Activated T-cell treated with anti-CD3 and anti-CD28 coated beads, Interleukin-2, amount 50 U/mL, for 72 hours (primary cell): ENCODE measurements at regions not wholly inside any gene's neighbourhood (a gene's known extent, or its start where the extent isn't known, plus 50 kb on each side); places are given as distances from the start of the nearest gene placed in this dataset.

Experiments used
- ATAC-seq, 2 donors: fragments of 150-1000 bp; cut with Tn5 transposase; replicated peaks in 1 of 2; 2 replicates each; pipeline ENCODE4 v1.10.0; 2021; ENCODE audit warnings: moderate library complexity in 2 of 2, mild to moderate bottlenecking in 1 of 2
- DNase-seq, 2 donors: peaks; one replicate each; pipeline ENCODE4 v3.0.0; 2021 to 2022; ENCODE audit warnings: mixed read lengths in 1 of 2
- H3K27ac Mint-ChIP-seq: one replicate; pipeline ENCODE4 v1.8.0; 2022; ENCODE audit warnings: mild to moderate bottlenecking, moderate library complexity, mixed read lengths
- H3K27me3 Mint-ChIP-seq: one replicate; pipeline ENCODE4 v1.8.0; 2022; ENCODE audit warnings: low read depth, mixed read lengths
- H3K36me3 Mint-ChIP-seq, 2 donors: one replicate each; pipeline ENCODE4 v1.8.0; 2022; ENCODE audit warnings: mixed read lengths in 2 of 2, mild to moderate bottlenecking in 1 of 2; ENCODE audit not compliant: insufficient read depth in 2 of 2
- H3K4me1 Mint-ChIP-seq: one replicate; pipeline ENCODE4 v1.8.0; 2022; ENCODE audit warnings: low read depth, mixed read lengths
- H3K4me3 Mint-ChIP-seq, 2 donors: one replicate each; pipeline ENCODE4 v1.8.0; 2022; ENCODE audit warnings: mild to moderate bottlenecking in 2 of 2, mixed read lengths in 2 of 2, moderate library complexity in 2 of 2
- H3K9me3 Mint-ChIP-seq, 2 donors: one replicate each; pipeline ENCODE4 v1.8.0; 2022; ENCODE audit warnings: mixed read lengths in 2 of 2

DNA sequence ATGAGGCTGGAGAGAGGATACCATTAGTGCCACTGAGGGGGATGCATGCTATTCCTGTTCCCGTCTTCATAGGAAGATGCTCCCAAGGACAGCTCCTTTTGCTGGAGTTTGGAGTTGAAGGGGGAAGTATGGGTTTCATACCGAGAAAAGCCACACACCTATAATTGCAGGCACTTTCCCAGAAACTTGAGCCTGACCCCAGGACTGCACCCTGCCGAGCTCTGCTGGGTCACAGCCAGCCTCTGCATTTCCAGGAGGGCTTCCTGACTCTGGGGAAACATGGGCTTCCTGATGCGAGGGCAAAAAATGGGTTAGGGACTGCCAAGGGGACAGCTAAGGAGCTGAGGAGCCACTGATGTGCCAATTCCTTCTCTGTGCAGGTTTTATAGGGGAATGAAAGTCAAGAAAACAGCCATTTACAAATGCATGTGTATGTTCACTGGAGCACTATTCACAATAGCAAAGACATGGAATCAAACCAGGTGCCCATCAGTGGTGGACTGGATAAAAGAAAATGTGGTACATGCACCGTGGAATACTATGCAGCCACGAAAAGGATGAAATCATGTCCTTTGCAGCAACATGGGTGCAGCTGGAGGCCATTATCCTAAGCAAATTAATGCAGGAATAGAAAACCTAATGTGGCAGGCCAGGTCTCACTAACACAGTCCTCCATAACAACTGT lies 104.5 kb downstream of the ACAA2 start:
- H3K27me3 Mint-ChIP-seq, result peaks cover 17% of the 10 kb centered on the region
- no peaks in the 10 kb centered on the region for H3K36me3 Mint-ChIP-seq
- DNase-seq (no peak), ATAC-seq (no peak)
- no peak overlapping the region for H3K27ac Mint-ChIP-seq
- peaks cover 0 to 3% of the 10 kb centered on the region in 2 donors for H3K9me3 Mint-ChIP-seq
- H3K4me1 Mint-ChIP-seq, result no peaks in the 10 kb centered on the region
- H3K4me3 Mint-ChIP-seq, result no peak overlapping the region

- H3K9me3 Mint-ChIP-seq, result no peaks in the 10 kb centered on the region
- H3K4me3 Mint-ChIP-seq, result no peak overlapping the region
- no peaks in the 10 kb centered on the region for H3K36me3 Mint-ChIP-seq
- ATAC-seq (no peak), DNase-seq (no peak)
- peaks cover 6% of the 10 kb centered on the region for H3K27me3 Mint-ChIP-seq
- H3K27ac Mint-ChIP-seq, result no peak overlapping the region
- no peaks in the 10 kb centered on the region for H3K4me1 Mint-ChIP-seq
These were observed 105.7 kb downstream of the ACAA2 start for GRCh38 chr18:49707599-49707998.

DNA sequence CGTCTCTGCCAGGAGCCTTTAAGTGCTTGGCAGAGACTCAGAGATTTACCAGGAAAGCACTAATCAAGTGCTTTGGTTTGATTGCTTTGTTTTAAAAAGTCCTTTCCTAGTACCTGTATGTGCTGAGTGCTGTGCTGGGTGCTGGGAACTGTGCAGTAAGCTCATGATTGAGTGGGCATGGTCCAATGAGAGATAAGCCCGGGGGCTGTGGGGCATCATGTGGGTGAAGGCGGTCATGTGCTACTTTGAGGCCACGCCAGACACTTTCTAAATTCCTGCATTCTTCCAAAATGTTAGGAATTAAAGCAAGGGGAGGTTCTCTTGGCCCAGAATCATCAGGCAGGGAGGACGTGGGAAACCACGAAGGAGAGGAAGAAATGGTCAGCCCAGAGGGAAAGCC lies 109.0 kb downstream of the ACAA2 start:
- no peak for DNase-seq
- ATAC-seq, result no peak
- Mint-ChIP-seq H3K27me3 (peaks cover 6% of the 10 kb centered on the region), H3K4me1 (no peaks in the 10 kb centered on the region), H3K27ac (no peak overlapping the region), H3K4me3 (no peak overlapping the region), H3K9me3 (no peaks in the 10 kb centered on the region), H3K36me3 (no peaks in the 10 kb centered on the region)

DNA sequence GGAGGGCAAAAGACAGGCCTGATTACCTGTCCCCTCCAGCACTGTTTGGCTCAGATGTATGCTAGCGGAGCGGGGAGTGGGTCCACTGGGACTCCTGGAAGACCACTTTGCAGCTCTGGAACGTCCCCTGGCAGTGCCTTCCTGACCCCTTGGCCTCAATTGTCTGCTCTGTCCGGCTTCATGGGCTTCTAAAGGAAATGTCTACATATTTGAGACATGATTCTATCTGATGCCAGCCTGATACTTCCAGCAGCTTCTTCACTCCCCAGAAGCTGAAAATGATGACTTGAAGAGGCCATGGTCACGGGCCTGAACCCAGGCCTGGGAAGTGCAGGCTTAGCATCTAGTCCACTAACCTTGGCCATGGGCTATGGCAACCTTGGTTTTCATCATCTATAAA lies 112.1 kb downstream of the ACAA2 start:
- Mint-ChIP-seq H3K4me3 (no peak overlapping the region), H3K27me3 (peaks cover 6% of the 10 kb centered on the region), H3K9me3 (no peaks in the 10 kb centered on the region), H3K4me1 (no peaks in the 10 kb centered on the region), H3K27ac (no peak overlapping the region), H3K36me3 (no peaks in the 10 kb centered on the region)
- no peak for DNase-seq
- no peak for ATAC-seq

DNA sequence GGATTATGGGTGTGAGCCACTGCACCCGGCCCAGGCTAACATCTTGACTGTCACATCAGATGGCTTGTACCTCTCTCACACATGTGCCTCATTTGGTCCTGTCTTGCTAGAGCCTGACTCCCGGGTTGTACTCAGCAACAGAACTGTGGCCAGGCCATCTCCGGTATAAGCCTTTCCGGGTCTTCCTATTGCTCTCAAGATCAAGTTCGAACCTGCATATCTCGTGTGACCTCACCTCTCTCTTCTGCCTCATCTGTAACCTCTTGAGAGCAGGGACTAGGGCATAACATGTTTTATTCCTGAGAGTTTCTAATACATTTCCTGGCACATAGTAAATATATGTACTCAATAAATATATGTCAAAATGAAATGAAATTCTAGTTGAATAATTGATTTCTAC lies 114.0 kb downstream of the ACAA2 start:
- H3K4me3 Mint-ChIP-seq, result no peak overlapping the region
- no peaks in the 10 kb centered on the region for H3K4me1 Mint-ChIP-seq
- no peaks in the 10 kb centered on the region for H3K9me3 Mint-ChIP-seq
- H3K27me3 Mint-ChIP-seq, result no peaks in the 10 kb centered on the region
- no peaks in the 10 kb centered on the region for H3K36me3 Mint-ChIP-seq
- H3K27ac Mint-ChIP-seq, result no peak overlapping the region
- ATAC-seq (no peak), DNase-seq (no peak)

- ATAC-seq (no peak), DNase-seq (no peak)
- no peaks in the 10 kb centered on the region for H3K4me1 Mint-ChIP-seq
- no peaks in the 10 kb centered on the region for H3K36me3 Mint-ChIP-seq
- H3K27me3 Mint-ChIP-seq, result no peaks in the 10 kb centered on the region
- H3K9me3 Mint-ChIP-seq, result no peaks in the 10 kb centered on the region
- no peak overlapping the region for H3K4me3 Mint-ChIP-seq
- H3K27ac Mint-ChIP-seq, result no peak overlapping the region
These were observed 114.8 kb downstream of the ACAA2 start for GRCh38 chr18:49698525-49699025.

GRCh38 chr18:49697757-49698524 lies 115.4 kb downstream of the ACAA2 start:
- ATAC-seq (no peak), DNase-seq (no peak)
- no peaks in the 10 kb centered on the region for H3K4me1 Mint-ChIP-seq
- H3K36me3 Mint-ChIP-seq, result no peaks in the 10 kb centered on the region
- no peaks in the 10 kb centered on the region for H3K9me3 Mint-ChIP-seq
- H3K27ac Mint-ChIP-seq, result no peak overlapping the region
- H3K27me3 Mint-ChIP-seq, result no peaks in the 10 kb centered on the region
- no peak overlapping the region for H3K4me3 Mint-ChIP-seq

GRCh38 chr18:49697049-49697448 lies 116.3 kb downstream of the ACAA2 start:
- no peak overlapping the region for H3K27ac Mint-ChIP-seq
- ATAC-seq, result no peak
- H3K4me3 Mint-ChIP-seq, result no peak overlapping the region
- no peaks in the 10 kb centered on the region for H3K4me1 Mint-ChIP-seq
- no peaks in the 10 kb centered on the region for H3K9me3 Mint-ChIP-seq
- no peaks in the 10 kb centered on the region for H3K27me3 Mint-ChIP-seq
- H3K36me3 Mint-ChIP-seq, result no peaks in the 10 kb centered on the region
- no peak for DNase-seq

DNA sequence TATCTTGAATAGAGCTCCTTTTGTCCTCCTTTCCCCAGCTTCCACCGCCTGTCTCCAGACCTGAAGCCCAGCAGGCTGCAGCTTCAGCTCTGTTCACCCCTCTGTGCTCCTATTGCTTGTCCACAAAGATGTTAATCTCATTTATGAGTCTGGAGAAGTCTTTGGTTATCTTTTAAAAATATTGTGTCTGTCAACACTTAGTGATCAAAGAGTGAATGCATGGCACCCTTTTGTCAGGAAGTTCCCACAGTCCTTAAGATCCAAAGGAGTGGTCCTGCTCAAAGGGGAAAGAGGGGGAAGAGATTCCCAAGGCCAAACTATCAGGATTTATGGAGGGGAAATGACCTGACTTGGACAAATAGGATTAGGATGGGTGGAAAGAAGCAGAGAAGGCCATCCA lies 118.9 kb downstream of the ACAA2 start:
- Mint-ChIP-seq H3K27ac (no peak overlapping the region), H3K4me1 (peaks cover 11% of the 10 kb centered on the region), H3K27me3 (no peaks in the 10 kb centered on the region), H3K4me3 (no peak overlapping the region), H3K36me3 (no peaks in the 10 kb centered on the region), H3K9me3 (no peaks in the 10 kb centered on the region)
- ATAC-seq, result no peak
- DNase-seq, result no peak

GRCh38 chr18:49693717-49694005 lies 119.7 kb downstream of the ACAA2 start:
- H3K27me3 Mint-ChIP-seq, result no peaks in the 10 kb centered on the region
- H3K36me3 Mint-ChIP-seq, result no peaks in the 10 kb centered on the region
- H3K9me3 Mint-ChIP-seq, result no peaks in the 10 kb centered on the region
- H3K27ac Mint-ChIP-seq, result no peak overlapping the region
- H3K4me1 Mint-ChIP-seq, result peaks cover 11% of the 10 kb centered on the region
- H3K4me3 Mint-ChIP-seq, result no peak overlapping the region
- ATAC-seq, result no peak
- DNase-seq, result no peak

DNA sequence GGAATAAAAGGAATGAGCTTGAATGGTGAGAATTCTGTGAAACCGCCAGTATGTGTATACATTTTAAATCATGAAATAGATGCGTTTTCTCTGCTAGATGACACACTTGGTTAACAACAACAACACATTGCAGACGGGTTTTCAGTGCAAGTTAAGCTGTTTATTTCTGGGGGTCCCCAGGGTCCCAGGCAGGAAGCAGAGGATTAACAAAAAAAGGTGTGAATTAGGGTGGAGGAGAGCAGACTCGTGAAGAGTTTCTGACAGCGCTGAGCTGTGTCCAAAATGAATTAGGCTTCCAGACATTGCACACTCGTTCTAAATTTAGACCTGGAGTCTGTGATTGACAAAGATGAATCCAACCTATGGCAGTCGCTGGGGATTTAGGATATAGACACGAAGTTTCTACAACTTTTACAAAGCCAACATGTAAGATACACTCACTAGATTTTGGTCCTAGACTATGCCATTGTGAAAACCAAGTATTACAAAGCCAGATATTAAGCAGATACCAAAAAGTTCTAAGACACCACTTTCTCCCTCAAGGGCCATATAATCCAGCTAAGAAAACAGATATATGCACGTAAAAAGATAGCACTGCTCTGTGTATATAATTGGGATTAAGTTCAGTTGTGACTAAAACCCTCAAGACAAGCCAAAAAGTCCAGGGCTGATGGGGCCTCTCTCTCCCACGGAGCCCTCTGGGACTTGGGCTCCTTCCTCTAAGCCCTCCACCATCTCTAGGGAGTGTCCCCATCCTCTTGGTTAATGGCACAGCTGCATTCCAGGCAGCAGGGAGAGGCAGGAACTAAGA lies 120.2 kb downstream of the ACAA2 start:
- no peak for ATAC-seq
- no peak overlapping the region for H3K4me3 Mint-ChIP-seq
- no peak for DNase-seq
- H3K27me3 Mint-ChIP-seq, result no peaks in the 10 kb centered on the region
- no peaks in the 10 kb centered on the region for H3K36me3 Mint-ChIP-seq
- peaks cover 11% of the 10 kb centered on the region for H3K4me1 Mint-ChIP-seq
- H3K27ac Mint-ChIP-seq, result no peak overlapping the region
- no peaks in the 10 kb centered on the region for H3K9me3 Mint-ChIP-seq

- H3K36me3 Mint-ChIP-seq, result no peaks in the 10 kb centered on the region
- ATAC-seq, result no peak
- no peaks in the 10 kb centered on the region for H3K9me3 Mint-ChIP-seq
- no peak overlapping the region for H3K27ac Mint-ChIP-seq
- peaks cover 11% of the 10 kb centered on the region for H3K4me1 Mint-ChIP-seq
- DNase-seq, result no peak
- no peak overlapping the region for H3K4me3 Mint-ChIP-seq
- H3K27me3 Mint-ChIP-seq, result no peaks in the 10 kb centered on the region
These were observed 122.1 kb downstream of the ACAA2 start for GRCh38 chr18:49691177-49691608.

DNA sequence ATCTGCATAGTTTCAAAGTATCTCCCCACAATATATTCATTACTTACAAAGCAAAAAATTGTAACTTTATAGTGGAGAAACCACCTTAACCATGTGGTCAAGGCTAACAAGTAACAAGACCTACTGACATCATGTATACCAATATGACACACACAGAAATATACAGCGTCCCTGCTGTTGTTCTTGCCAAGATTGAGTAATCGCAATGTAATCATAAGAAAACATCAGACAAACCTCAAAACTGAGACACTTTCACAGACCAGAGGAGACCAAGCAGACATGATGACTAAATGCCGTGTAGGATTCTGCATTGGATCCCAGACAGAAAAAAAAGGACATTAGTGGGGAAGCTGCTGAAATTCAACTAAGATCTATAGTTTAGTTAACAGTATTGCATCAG lies 123.0 kb downstream of the ACAA2 start:
- Mint-ChIP-seq H3K4me3 (no peak overlapping the region), H3K27ac (no peak overlapping the region), H3K9me3 (no peaks in the 10 kb centered on the region), H3K36me3 (no peaks in the 10 kb centered on the region), H3K27me3 (peaks cover under 1% of the 10 kb centered on the region), H3K4me1 (peaks cover 11% of the 10 kb centered on the region)
- ATAC-seq, result peak; percentile 87 to 96
- DNase-seq, result peak; percentile 1 to 4
